NCI-H510A treated with DMSO at 0.1 percent for 48 hours (cell line): ENCODE measurements at regions not wholly inside any gene's neighbourhood (a gene's known extent, or its start where the extent isn't known, plus 50 kb on each side); places are given as distances from the start of the nearest gene placed in this dataset.
"Not testable (repeated sequence)": the region's sequence is repeated elsewhere in the genome, so short reads cannot be mapped to it uniquely, and the experiment has no call there.

Source experiments
- DNase-seq: peaks from one replicate; lab custom pipeline; 2025; lab: John Stamatoyannopoulos, UW

GRCh38 chr2:131671841-131672470 is 144.3 kb downstream of the CCDC74A start:
- not testable (repeated sequence) for DNase-seq

GRCh38 chr2:131672471-131673399 is 145.0 kb downstream of the CCDC74A start:
- DNase-seq: peak; percentile 30

- peak; percentile 77 for DNase-seq
Observed at GRCh38 chr2:131673400-131674173, 145.9 kb downstream of the CCDC74A start.

GRCh38 chr2:131674174-131674507 is 146.5 kb downstream of the CCDC74A start:
- DNase-seq: no peak

- DNase-seq: not testable (repeated sequence)
Observed at GRCh38 chr2:131681611-131682121, 154.0 kb downstream of the CCDC74A start.

GRCh38 chr2:131682122-131682944 is 154.6 kb downstream of the CCDC74A start:
- DNase-seq: peak; percentile 69

GRCh38 chr2:131682945-131683330 is 155.2 kb downstream of the CCDC74A start:
- DNase-seq: peak; percentile 32

- DNase-seq: not testable (repeated sequence)
Observed at GRCh38 chr2:131684631-131685316, 157.1 kb downstream of the CCDC74A start.

GRCh38 chr2:131686164-131686893 is 158.6 kb downstream of the CCDC74A start:
- not testable (repeated sequence) for DNase-seq

- not testable (repeated sequence) for DNase-seq
Observed at GRCh38 chr2:131686894-131687238, 159.2 kb downstream of the CCDC74A start.

GRCh38 chr2:131689066-131689465 is 161.4 kb downstream of the CCDC74A start:
- DNase-seq: not testable (repeated sequence)

- not testable (repeated sequence) for DNase-seq
Observed at GRCh38 chr2:131711268-131711667, 183.6 kb downstream of the CCDC74A start.

GRCh38 chr2:131717907-131718306 is 190.2 kb downstream of the CCDC74A start:
- not testable (repeated sequence) for DNase-seq

- not testable (repeated sequence) for DNase-seq
Observed at GRCh38 chr2:131721163-131721562, 193.5 kb downstream of the CCDC74A start.

- DNase-seq: not testable (repeated sequence)
Observed at GRCh38 chr2:131722256-131722655, 194.6 kb downstream of the CCDC74A start.

- DNase-seq: no peak
Observed at GRCh38 chr2:131724019-131724418, 196.3 kb downstream of the CCDC74A start.

GRCh38 chr2:131728451-131728850 is 200.8 kb downstream of the CCDC74A start:
- not testable (repeated sequence) for DNase-seq

GRCh38 chr2:131733530-131733929 is 205.8 kb downstream of the CCDC74A start:
- not testable (repeated sequence) for DNase-seq

- DNase-seq: not testable (repeated sequence)
Observed at GRCh38 chr2:131736406-131736805, 208.7 kb downstream of the CCDC74A start.

GRCh38 chr2:131738533-131738932 is 210.8 kb downstream of the CCDC74A start:
- not testable (repeated sequence) for DNase-seq
